NT2/D1 (cell line): ENCODE measurements at regions not wholly inside any gene's neighbourhood (a gene's known extent, or its start where the extent isn't known, plus 50 kb on each side); places are given as distances from the start of the nearest gene placed in this dataset.

ENCODE experiments used
- DNase-seq: peaks from one replicate; pipeline ENCODE4 v3.0.0-alpha.2; 2011; ENCODE audit warnings: low read depth, low spot score
- H3K27me3 ChIP-seq: 2 replicates; pipeline ENCODE4 v1.6.0; 2011; ENCODE audit warnings: mild to moderate bottlenecking; ENCODE audit not compliant: insufficient read length, insufficient read depth
- H3K36me3 ChIP-seq: 2 replicates; pipeline ENCODE4 v1.6.1; 2011; ENCODE audit warnings: mild to moderate bottlenecking, low read length, mixed read lengths; ENCODE audit not compliant: insufficient read depth, insufficient read length
- H3K4me1 ChIP-seq: 2 replicates; pipeline ENCODE4 v1.5.1; 2011; ENCODE audit not compliant: insufficient read depth, insufficient read length
- H3K4me3 ChIP-seq: 2 replicates; pipeline ENCODE4 v1.5.1; 2011; ENCODE audit warnings: low read depth; ENCODE audit not compliant: insufficient read length
- H3K9ac ChIP-seq: 2 replicates; pipeline ENCODE4 v1.6.0; 2011; ENCODE audit warnings: low read depth; ENCODE audit not compliant: insufficient read length
- H3K9me3 ChIP-seq: 2 replicates; pipeline ENCODE4 v1.5.1; 2011; ENCODE audit warnings: mild to moderate bottlenecking, low read length; ENCODE audit not compliant: insufficient read depth
- SUZ12 ChIP-seq: IDR thresholded peaks from 2 replicates; pipeline ENCODE4 v1.6.1; 2011; ENCODE audit not compliant: insufficient read length, insufficient read depth; ENCODE audit errors: extremely low read depth
- YY1 ChIP-seq: IDR thresholded peaks from 2 replicates; pipeline ENCODE4 v1.6.1; 2011; ENCODE audit not compliant: insufficient read length, insufficient read depth
- ZNF274 ChIP-seq: IDR thresholded peaks from 2 replicates; pipeline ENCODE4 v1.6.1; 2011; ENCODE audit warnings: mild to moderate bottlenecking, low read depth, low read length

- H3K36me3 ChIP-seq = no peaks in the 10 kb centered on the region
- H3K9ac ChIP-seq = no peak overlapping the region
- H3K9me3 ChIP-seq = no peaks in the 10 kb centered on the region
- no peaks in the 10 kb centered on the region for H3K4me1 ChIP-seq
- no peak for TF ChIP-seq ZNF274
- TF ChIP-seq YY1 = no peak
- no peak for TF ChIP-seq SUZ12
- no peaks in the 10 kb centered on the region for H3K27me3 ChIP-seq
- DNase-seq = no peak
- no peak overlapping the region for H3K4me3 ChIP-seq
Observed at GRCh38 chr6:113277111-113277510, 580.0 kb upstream of the MARCKS start.

DNA sequence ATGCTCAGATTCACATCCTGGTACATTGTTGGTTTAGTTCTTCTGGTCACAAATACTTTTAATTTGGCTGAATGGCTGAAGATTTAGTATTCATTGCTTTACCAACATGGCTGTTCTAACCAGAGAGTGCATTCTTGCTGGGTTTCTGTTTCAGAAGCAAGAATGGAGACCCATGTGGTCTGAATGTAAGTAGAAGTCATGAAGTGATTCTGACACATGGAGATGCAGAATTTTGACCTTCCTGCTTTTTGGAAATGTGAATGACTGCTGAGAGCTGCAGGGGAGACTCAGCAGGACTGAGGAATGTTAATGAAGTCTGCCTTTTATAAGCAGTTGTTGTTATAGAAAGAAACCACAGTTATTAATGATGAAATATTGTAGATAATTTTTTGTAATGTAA, 576.1 kb upstream of the MARCKS start:
- no peaks in the 10 kb centered on the region for H3K4me1 ChIP-seq
- H3K36me3 ChIP-seq = no peaks in the 10 kb centered on the region
- TF ChIP-seq YY1 (no peak), ZNF274 (no peak), SUZ12 (no peak)
- no peaks in the 10 kb centered on the region for H3K27me3 ChIP-seq
- DNase-seq = no peak
- H3K9me3 ChIP-seq = no peaks in the 10 kb centered on the region; the same call in 1 of the 2 replicates
- H3K9ac ChIP-seq = no peak overlapping the region
- no peak overlapping the region for H3K4me3 ChIP-seq

DNA sequence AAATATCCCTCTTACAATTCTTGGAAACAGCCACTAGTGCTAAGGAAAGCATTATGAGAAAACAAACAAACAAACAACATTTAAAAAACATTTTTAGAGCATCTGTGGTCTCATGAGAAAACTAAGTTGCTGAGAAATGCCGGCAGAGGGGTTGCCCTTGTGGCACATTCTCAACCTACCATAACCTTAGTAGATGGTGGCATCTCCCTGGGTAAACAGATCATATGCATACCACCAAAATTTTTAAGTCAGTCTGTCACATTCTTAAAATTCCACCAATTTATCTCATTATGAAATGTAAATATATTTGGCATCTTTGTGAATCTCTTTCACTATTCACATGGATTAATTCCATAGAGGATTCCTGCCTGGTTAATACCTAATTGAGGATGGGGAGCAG, 575.7 kb upstream of the MARCKS start:
- no peak overlapping the region for H3K4me3 ChIP-seq
- TF ChIP-seq SUZ12 (no peak), YY1 (no peak), ZNF274 (no peak)
- no peaks in the 10 kb centered on the region for H3K27me3 ChIP-seq
- H3K9ac ChIP-seq = no peak overlapping the region
- no peaks in the 10 kb centered on the region; the same call in 1 of the 2 replicates for H3K9me3 ChIP-seq
- no peak for DNase-seq
- no peaks in the 10 kb centered on the region for H3K4me1 ChIP-seq
- H3K36me3 ChIP-seq = no peaks in the 10 kb centered on the region

DNA sequence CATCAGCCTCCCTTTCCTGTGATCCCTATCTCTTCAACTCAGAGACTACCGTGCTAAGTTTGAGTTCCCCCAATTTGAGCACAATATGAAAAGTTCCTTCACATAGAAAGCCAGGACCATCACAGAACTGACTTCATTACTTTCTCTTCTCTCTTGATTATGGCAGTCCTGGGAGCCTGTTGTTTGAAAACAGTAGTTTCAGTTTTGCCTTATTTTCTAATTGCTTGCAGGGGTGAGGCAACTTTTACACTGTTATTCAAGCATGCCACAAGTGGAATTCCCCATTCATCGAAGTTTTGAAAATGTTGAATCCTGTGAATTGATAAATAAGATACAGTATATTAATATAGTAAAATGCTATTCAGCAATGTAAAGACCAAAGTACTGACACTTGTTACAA, 569.7 kb upstream of the MARCKS start:
- no peak for TF ChIP-seq ZNF274
- TF ChIP-seq SUZ12 = no peak
- TF ChIP-seq YY1 = no peak
- no peak overlapping the region for H3K9ac ChIP-seq
- H3K9me3 ChIP-seq = no peaks in the 10 kb centered on the region; the same call in 1 of the 2 replicates
- H3K4me1 ChIP-seq = no peaks in the 10 kb centered on the region
- no peaks in the 10 kb centered on the region for H3K36me3 ChIP-seq
- DNase-seq = no peak
- no peaks in the 10 kb centered on the region for H3K27me3 ChIP-seq
- no peak overlapping the region for H3K4me3 ChIP-seq

GRCh38 chr6:113288409-113288808, 568.7 kb upstream of the MARCKS start:
- Histone ChIP-seq H3K27me3 (no peaks in the 10 kb centered on the region), H3K9ac (no peak overlapping the region), H3K36me3 (no peaks in the 10 kb centered on the region), H3K9me3 (no peaks in the 10 kb centered on the region; the same call in 1 of the 2 replicates), H3K4me1 (no peaks in the 10 kb centered on the region), H3K4me3 (no peak overlapping the region)
- TF ChIP-seq ZNF274 (no peak), SUZ12 (no peak), YY1 (no peak)
- no peak for DNase-seq

DNA sequence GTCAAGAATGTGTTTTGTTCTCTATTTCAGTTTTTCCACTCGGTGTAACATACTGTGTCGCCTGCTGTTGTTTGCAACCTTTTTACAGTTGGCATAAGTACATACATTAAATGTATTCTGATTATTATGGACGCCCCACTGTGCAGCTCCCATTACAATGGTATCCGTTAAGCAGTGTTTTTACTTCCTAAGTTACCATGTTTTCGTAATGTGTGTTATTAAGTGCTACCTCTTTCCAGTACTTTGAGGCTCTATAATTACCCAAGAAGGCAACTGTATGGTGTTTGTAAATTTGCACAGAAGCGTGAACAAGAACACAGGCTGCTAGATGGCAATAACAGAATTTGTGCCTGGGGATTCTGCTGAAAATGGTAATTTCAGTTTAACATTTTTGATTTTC, 568.0 kb upstream of the MARCKS start:
- Histone ChIP-seq H3K4me3 (no peak overlapping the region), H3K9ac (no peak overlapping the region), H3K36me3 (no peaks in the 10 kb centered on the region), H3K9me3 (no peaks in the 10 kb centered on the region; the same call in 1 of the 2 replicates), H3K27me3 (no peaks in the 10 kb centered on the region), H3K4me1 (no peaks in the 10 kb centered on the region)
- no peak for TF ChIP-seq ZNF274
- TF ChIP-seq SUZ12 = no peak
- TF ChIP-seq YY1 = no peak
- DNase-seq = no peak

- Histone ChIP-seq H3K27me3 (no peaks in the 10 kb centered on the region), H3K9me3 (no peaks in the 10 kb centered on the region; the same call in 1 of the 2 replicates), H3K4me1 (no peaks in the 10 kb centered on the region), H3K9ac (no peak overlapping the region), H3K4me3 (no peak overlapping the region), H3K36me3 (no peaks in the 10 kb centered on the region)
- TF ChIP-seq YY1 (no peak), ZNF274 (no peak), SUZ12 (no peak)
- no peak for DNase-seq
Observed at GRCh38 chr6:113290684-113291083, 566.5 kb upstream of the MARCKS start.
